ENCODE measurements at regions not wholly inside any gene's neighbourhood (a gene's known extent, or its start where the extent isn't known, plus 50 kb on each side); places are given as distances from the start of the nearest gene placed in this dataset.

- TF ChIP-seq EZH2 (IDR thresholded peaks at IDR 0.05; ENCODE audit: insufficient read depth, poor library complexity, severe bottlenecking) (no peak), EZH2phosphoT487 (IDR thresholded peaks at IDR 0.05; ENCODE audit: insufficient read depth, low read depth) (no peak)
Observed at GRCh38 chr4:171256223-171256622, 557.0 kb upstream of the GALNTL6 start.

Measured in GM23248 (cell line).